Liver (tissue), 8 donors: ENCODE measurements at regions not wholly inside any gene's neighbourhood (a gene's known extent, or its start where the extent isn't known, plus 50 kb on each side); places are given as distances from the start of the nearest gene placed in this dataset.
A peak's percentile ranks its signal among the peaks of the same experiment; 100 is the strongest.

Experiments used
- DNase-seq: peaks from one replicate; pipeline ENCODE4 v3.0.0-alpha.2; 2017; ENCODE audit warnings: low spot score
- H3K27ac ChIP-seq, 2 donors: one replicate each; pipeline ENCODE4 v1.7.0; 2013; ENCODE audit warnings: inconsistent platforms in 2 of 2, low read length in 2 of 2, control low read depth in 1 of 2, low read depth in 1 of 2, mild to moderate bottlenecking in 1 of 2
- H3K27me3 ChIP-seq, 4 donors: one replicate each; pipeline versions ENCODE4 v1.6.1 to v1.7.0; 2013; ENCODE audit warnings: low read length in 3 of 4, inconsistent platforms in 1 of 4, mild to moderate bottlenecking in 1 of 4, moderate library complexity in 1 of 4; ENCODE audit not compliant: control insufficient read depth in 4 of 4, insufficient read depth in 4 of 4
- H3K36me3 ChIP-seq, 4 donors: one replicate each; pipeline versions ENCODE4 v1.6.1 to v1.7.0; 2013; ENCODE audit warnings: low read length in 3 of 4, mild to moderate bottlenecking in 3 of 4, low read depth in 1 of 4, moderate library complexity in 1 of 4; ENCODE audit not compliant: control insufficient read depth in 4 of 4, insufficient read depth in 3 of 4
- H3K4me1 ChIP-seq, 4 donors: one replicate each; pipeline versions ENCODE4 v1.6.1 to v1.7.0; 2013; ENCODE audit warnings: low read length in 3 of 4, mild to moderate bottlenecking in 3 of 4, moderate library complexity in 1 of 4; ENCODE audit not compliant: control insufficient read depth in 4 of 4, insufficient read depth in 4 of 4
- H3K4me3 ChIP-seq, 3 donors: one replicate each; pipeline versions ENCODE4 v1.6.1 to v1.7.0; 2013; ENCODE audit warnings: low read length in 3 of 3, control low read depth in 1 of 3, low read depth in 1 of 3, mild to moderate bottlenecking in 1 of 3
- H3K9ac ChIP-seq, 2 donors: one replicate each; pipeline ENCODE4 v1.7.0; 2013; ENCODE audit warnings: low read length in 2 of 2, mild to moderate bottlenecking in 2 of 2, moderate library complexity in 2 of 2, control low read depth in 1 of 2, low read depth in 1 of 2
- H3K9me3 ChIP-seq, 4 donors: one replicate each; pipeline versions ENCODE4 v1.6.1 to v1.7.0; 2013; ENCODE audit warnings: low read length in 3 of 4; ENCODE audit not compliant: control insufficient read depth in 4 of 4
- ATF3 ChIP-seq: IDR thresholded peaks from 2 replicates; pipeline ENCODE4 v1.6.1; 2016; ENCODE audit warnings: antibody characterized with exemption
- CTCF ChIP-seq: fragments of 150-350 bp; IDR thresholded peaks from 2 replicates; pipeline ENCODE4 v1.5.1; 2017; ENCODE audit warnings: improper control_type of control experiment, low read depth, low read length; ENCODE audit not compliant: missing input control
- EGR1 ChIP-seq, 2 donors: IDR thresholded peaks; 2 replicates each; pipeline ENCODE4 v1.6.1; 2016 to 2018; ENCODE audit warnings: antibody characterized with exemption in 2 of 2, low read depth in 2 of 2
- FOXA1 ChIP-seq: IDR thresholded peaks from 2 replicates; pipeline ENCODE4 v1.6.1; 2016; ENCODE audit warnings: antibody characterized with exemption
- HNF4A ChIP-seq, 2 donors: conservative IDR thresholded peaks; 2 replicates each; pipeline ENCODE4 v1.6.1; 2016; ENCODE audit warnings: antibody characterized with exemption in 2 of 2, mild to moderate bottlenecking in 2 of 2
- HNF4G ChIP-seq: IDR thresholded peaks from 2 replicates; pipeline ENCODE4 v1.6.1; 2016; ENCODE audit warnings: antibody characterized with exemption
- MAX ChIP-seq: IDR thresholded peaks from 2 replicates; pipeline ENCODE4 v1.6.1; 2016; ENCODE audit warnings: antibody characterized with exemption
- RAD21 ChIP-seq, 2 donors: IDR thresholded peaks; 2 replicates each; pipeline ENCODE4 v1.6.1; 2016; ENCODE audit warnings: antibody characterized with exemption in 2 of 2, mild to moderate bottlenecking in 2 of 2
- SP1 ChIP-seq: IDR thresholded peaks from 2 replicates; pipeline ENCODE4 v1.6.1; 2018; ENCODE audit warnings: antibody characterized with exemption, mild to moderate bottlenecking
- TAF1 ChIP-seq: conservative IDR thresholded peaks from 2 replicates; pipeline ENCODE4 v1.6.1; 2016; ENCODE audit warnings: antibody characterized with exemption, mild to moderate bottlenecking
- YY1 ChIP-seq: IDR thresholded peaks from 2 replicates; pipeline ENCODE4 v1.6.1; 2016; ENCODE audit warnings: antibody characterized with exemption, mild to moderate bottlenecking
- ZBTB33 ChIP-seq: IDR thresholded peaks from 2 replicates; pipeline ENCODE4 v1.6.1; 2016; ENCODE audit warnings: antibody characterized with exemption
- WGBS: extraction: QIAGEN DNeasy Blood & Tissue Kit; methylation state at CpG from one replicate; pipeline ENCODE4 v1.1.7; 2013; 5-methylcytosine and 5-hydroxymethylcytosine counted together
- donor health status: healthy.
- donor health status: healthy.
- donor health status: healthy.
- donor health status: healthy.
- donor health status: healthy.

GRCh38 chr1:233440951-233441401, 113.5 kb downstream of the MAP3K21 start:
- no peak for TF ChIP-seq MAX
- no peak for TF ChIP-seq TAF1
- TF ChIP-seq RAD21 (IDR thresholded peaks at IDR 0.05): peak; percentile 94 to 96
- no peak for TF ChIP-seq YY1
- TF ChIP-seq EGR1 (IDR thresholded peaks at IDR 0.05; ENCODE audit: low read depth in 2 of 2): no peak
- TF ChIP-seq CTCF: peak; percentile 64
- no peak for TF ChIP-seq ZBTB33
- no peak for TF ChIP-seq FOXA1
- peak in 1 of 2 donors; percentile 22 for TF ChIP-seq HNF4A (conservative IDR thresholded peaks at IDR 0.05)
- Histone ChIP-seq H3K9me3 (no peaks in the 10 kb centered on the region), H3K4me3 (no peak overlapping the region), H3K27me3 (no peaks in the 10 kb centered on the region), H3K27ac (no peak overlapping the region), H3K36me3 (no peaks in the 10 kb centered on the region), H3K9ac (no peak overlapping the region), H3K4me1 (peaks cover 0 to 7% (median 3%) of the 10 kb centered on the region in 4 donors)
- DNase-seq: no peak
- WGBS: 9% methylated on average over 9 of the region's 9 CpGs

- no peak for DNase-seq
- TF ChIP-seq CTCF (no peak), ZBTB33 (no peak), ATF3 (no peak), SP1 (no peak), RAD21 (IDR thresholded peaks at IDR 0.05) (no peak), HNF4G (no peak), YY1 (no peak), FOXA1 (no peak)
- Histone ChIP-seq H3K4me3 (no peak overlapping the region), H3K27me3 (no peaks in the 10 kb centered on the region), H3K27ac (no peak overlapping the region), H3K9me3 (no peaks in the 10 kb centered on the region), H3K36me3 (no peaks in the 10 kb centered on the region), H3K4me1 (peaks cover 0 to 7% (median 3%) of the 10 kb centered on the region in 4 donors), H3K9ac (no peak overlapping the region)
- WGBS: 70% methylated on average over 8 of the region's 8 CpGs
These were observed 114.7 kb downstream of the MAP3K21 start for GRCh38 chr1:233442026-233442780.
